Type B pancreatic cell (in vitro differentiated cells): ENCODE measurements at regions not wholly inside any gene's neighbourhood (a gene's known extent, or its start where the extent isn't known, plus 50 kb on each side); places are given as distances from the start of the nearest gene placed in this dataset.

ENCODE experiments used
- DNase-seq: peaks from one replicate; pipeline ENCODE4 v3.0.0; 2021; ENCODE audit warnings: mixed read lengths; ENCODE audit not compliant: unreplicated experiment; ENCODE audit errors: extremely low spot score
- H3K27ac Mint-ChIP-seq: 2 replicates; pipeline ENCODE4 v1.8.0; 2021; ENCODE audit warnings: mild to moderate bottlenecking, mixed read lengths
- H3K27me3 Mint-ChIP-seq: 2 replicates; pipeline ENCODE4 v1.8.0; 2021; ENCODE audit warnings: mixed read lengths
- H3K36me3 Mint-ChIP-seq: 2 replicates; pipeline ENCODE4 v1.8.0; 2021; ENCODE audit warnings: mixed read lengths
- H3K4me1 Mint-ChIP-seq: one replicate; pipeline ENCODE4 v1.8.0; 2021; ENCODE audit warnings: mixed read lengths; ENCODE audit not compliant: unreplicated experiment
- H3K4me3 Mint-ChIP-seq: 2 replicates; pipeline ENCODE4 v1.8.0; 2021; ENCODE audit warnings: mild to moderate bottlenecking, mixed read lengths
- H3K9me3 Mint-ChIP-seq: 2 replicates; pipeline ENCODE4 v1.8.0; 2021; ENCODE audit warnings: mixed read lengths
- CTCF ChIP-seq: fragments of 200-600 bp; sonication (generic); conservative IDR thresholded peaks from 2 replicates; pipeline ENCODE4 v1.5.0; 2021; ENCODE audit warnings: antibody characterized with exemption, mild to moderate bottlenecking

- Mint-ChIP-seq H3K36me3 (no peaks in the 10 kb centered on the region), H3K27ac (no peak overlapping the region), H3K4me3 (no peak overlapping the region), H3K4me1 (peaks cover 8% of the 10 kb centered on the region), H3K9me3 (no peaks in the 10 kb centered on the region), H3K27me3 (no peaks in the 10 kb centered on the region)
- no peak for DNase-seq
- no peak for TF ChIP-seq CTCF
Observed at GRCh38 chr10:83988435-83988834, 150.9 kb upstream of the GHITM start.

GRCh38 chr10:83990126-83990525 is 149.2 kb upstream of the GHITM start:
- Mint-ChIP-seq H3K36me3 (no peaks in the 10 kb centered on the region), H3K9me3 (no peaks in the 10 kb centered on the region), H3K27ac (no peak overlapping the region), H3K27me3 (no peaks in the 10 kb centered on the region), H3K4me1 (no peaks in the 10 kb centered on the region), H3K4me3 (no peak overlapping the region)
- no peak for DNase-seq
- TF ChIP-seq CTCF: no peak

- Mint-ChIP-seq H3K4me1 (no peaks in the 10 kb centered on the region), H3K27ac (no peak overlapping the region), H3K9me3 (no peaks in the 10 kb centered on the region), H3K36me3 (no peaks in the 10 kb centered on the region), H3K4me3 (no peak overlapping the region), H3K27me3 (peaks cover 5% of the 10 kb centered on the region)
- peak; percentile 71 for TF ChIP-seq CTCF
- DNase-seq: no peak
Observed at GRCh38 chr10:83991986-83992753, 147.1 kb upstream of the GHITM start.

- H3K4me3 Mint-ChIP-seq: no peak overlapping the region
- H3K36me3 Mint-ChIP-seq: no peaks in the 10 kb centered on the region
- no peaks in the 10 kb centered on the region for H3K9me3 Mint-ChIP-seq
- TF ChIP-seq CTCF: no peak
- H3K4me1 Mint-ChIP-seq: no peaks in the 10 kb centered on the region
- peaks cover 15% of the 10 kb centered on the region for H3K27me3 Mint-ChIP-seq
- DNase-seq: no peak
- no peak overlapping the region for H3K27ac Mint-ChIP-seq
Observed at GRCh38 chr10:83994325-83994724, 145.0 kb upstream of the GHITM start.

- Mint-ChIP-seq H3K9me3 (no peaks in the 10 kb centered on the region), H3K27me3 (peaks cover 23% of the 10 kb centered on the region), H3K36me3 (no peaks in the 10 kb centered on the region), H3K27ac (no peak overlapping the region), H3K4me1 (no peaks in the 10 kb centered on the region), H3K4me3 (no peak overlapping the region)
- DNase-seq: no peak
- TF ChIP-seq CTCF: no peak
Observed at GRCh38 chr10:83995738-83996331, 143.5 kb upstream of the GHITM start.
